ENCODE measurements at regions not wholly inside any gene's neighbourhood (a gene's known extent, or its start where the extent isn't known, plus 50 kb on each side); places are given as distances from the start of the nearest gene placed in this dataset.

- DNase-seq = no peak
- H3K27ac Mint-ChIP-seq = no peak overlapping the region
- H3K9me3 Mint-ChIP-seq = peaks cover 0 to 21% (median 5%) of the 10 kb centered on the region in 11 donors
- Histone ChIP-seq H3K4me1 (ENCODE audit: control insufficient read depth in 2 of 2, insufficient read depth in 2 of 2, low read length in 2 of 2) (no peaks in the 10 kb centered on the region), H3K27me3 (ENCODE audit: control insufficient read depth in 2 of 2, insufficient read depth in 2 of 2, low read length in 2 of 2) (no peaks in the 10 kb centered on the region), H3K9me3 (ENCODE audit: control insufficient read depth in 2 of 3, low read length in 3 of 3) (no peaks in the 10 kb centered on the region), H3K27ac (ENCODE audit: low read depth, low read length) (no peak overlapping the region), H3K4me3 (ENCODE audit: low read length) (no peak overlapping the region), H3K36me3 (ENCODE audit: control insufficient read depth in 2 of 3, insufficient read depth in 3 of 3, low read length in 3 of 3) (no peaks in the 10 kb centered on the region)
- H3K4me1 Mint-ChIP-seq = no peaks in the 10 kb centered on the region
- H3K27me3 Mint-ChIP-seq = no peaks in the 10 kb centered on the region
- H3K36me3 Mint-ChIP-seq = no peaks in the 10 kb centered on the region
- no peak for ATAC-seq
- CTCF ChIA-PET = no interaction called here
- no peak overlapping the region for H3K4me3 Mint-ChIP-seq
- intact Hi-C loops (cut with micrococcal nuclease) = no loop called here
- POLR2A ChIA-PET = no interaction called here
Observed at GRCh38 chr5:145586661-145587307, 248.4 kb downstream of the PRELID2 start.

GRCh38 chr5:145585443-145586148 is 249.5 kb downstream of the PRELID2 start:
- Mint-ChIP-seq H3K36me3 (no peaks in the 10 kb centered on the region), H3K27me3 (peaks cover 0 to 5% (median 0%) of the 10 kb centered on the region in 5 donors), H3K4me1 (no peaks in the 10 kb centered on the region), H3K9me3 (peaks cover 0 to 31% (median 8%) of the 10 kb centered on the region in 11 donors), H3K4me3 (no peak overlapping the region), H3K27ac (no peak overlapping the region)
- ATAC-seq = no peak
- Histone ChIP-seq H3K9me3 (ENCODE audit: control insufficient read depth in 2 of 3, low read length in 3 of 3) (no peaks in the 10 kb centered on the region), H3K4me3 (ENCODE audit: low read length) (no peak overlapping the region), H3K27ac (ENCODE audit: low read depth, low read length) (no peak overlapping the region), H3K4me1 (ENCODE audit: control insufficient read depth in 2 of 2, insufficient read depth in 2 of 2, low read length in 2 of 2) (no peaks in the 10 kb centered on the region), H3K36me3 (ENCODE audit: control insufficient read depth in 2 of 3, insufficient read depth in 3 of 3, low read length in 3 of 3) (no peaks in the 10 kb centered on the region), H3K27me3 (ENCODE audit: control insufficient read depth in 2 of 2, insufficient read depth in 2 of 2, low read length in 2 of 2) (no peaks in the 10 kb centered on the region)
- POLR2A ChIA-PET = no interaction called here
- DNase-seq = no peak
- intact Hi-C loops (cut with micrococcal nuclease) = no loop called here
- CTCF ChIA-PET = no interaction called here

GRCh38 chr5:145579301-145579700 is 255.8 kb downstream of the PRELID2 start:
- H3K9me3 ChIP-seq (ENCODE audit: control insufficient read depth in 2 of 3, low read length in 3 of 3) = no peaks in the 10 kb centered on the region
- H3K4me1 ChIP-seq (ENCODE audit: control insufficient read depth in 2 of 2, insufficient read depth in 2 of 2, low read length in 2 of 2) = no peaks in the 10 kb centered on the region
- no peaks in the 10 kb centered on the region for H3K4me1 Mint-ChIP-seq
- H3K27ac Mint-ChIP-seq = no peak overlapping the region
- no peak overlapping the region for H3K4me3 ChIP-seq (ENCODE audit: low read length)
- H3K27ac ChIP-seq (ENCODE audit: low read depth, low read length) = no peak overlapping the region
- ChIA-PET POLR2A (no interaction called here), CTCF (no interaction called here)
- no peaks in the 10 kb centered on the region for H3K36me3 ChIP-seq (ENCODE audit: control insufficient read depth in 2 of 3, insufficient read depth in 3 of 3, low read length in 3 of 3)
- H3K36me3 Mint-ChIP-seq = no peaks in the 10 kb centered on the region
- no peak overlapping the region for H3K4me3 Mint-ChIP-seq
- peaks cover 0 to 5% (median 0%) of the 10 kb centered on the region in 5 donors for H3K27me3 Mint-ChIP-seq
- no peak for ATAC-seq
- H3K27me3 ChIP-seq (ENCODE audit: control insufficient read depth in 2 of 2, insufficient read depth in 2 of 2, low read length in 2 of 2) = no peaks in the 10 kb centered on the region
- H3K9me3 Mint-ChIP-seq = peaks cover 10 to 49% (median 14%) of the 10 kb centered on the region in 11 donors
- DNase-seq = no peak
- intact Hi-C loops (cut with micrococcal nuclease) = no loop called here

DNA sequence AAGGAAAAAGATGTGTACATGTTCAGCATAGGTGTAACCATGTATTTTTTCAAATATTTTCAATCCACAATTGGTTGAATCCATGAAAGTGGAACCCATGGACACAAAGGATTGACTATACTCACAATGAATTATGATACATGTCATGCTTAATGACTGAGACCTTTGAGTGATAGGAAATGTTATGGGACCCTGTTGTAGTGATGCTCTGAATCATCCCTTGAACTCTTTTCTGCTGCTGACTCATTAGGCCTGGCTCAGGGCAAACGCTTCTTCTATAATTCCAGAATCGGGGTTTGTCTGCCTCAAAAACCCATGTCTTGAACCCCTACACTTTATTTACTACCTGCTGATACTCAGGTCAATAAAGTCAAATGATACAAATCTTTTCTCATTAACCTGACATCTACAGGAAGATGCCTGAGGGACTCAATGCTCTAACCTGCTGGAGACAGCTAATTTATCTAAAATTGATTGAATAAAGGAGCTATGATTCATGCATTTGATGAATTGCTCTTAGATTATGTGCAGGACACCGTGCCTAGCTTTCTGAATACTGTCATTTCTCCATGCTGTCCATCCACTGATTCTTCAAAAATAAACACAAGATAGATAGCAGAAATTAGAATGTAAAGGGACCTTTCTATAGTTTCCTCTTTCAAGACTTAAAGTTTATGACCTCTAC is 260.1 kb downstream of the PRELID2 start:
- Histone ChIP-seq H3K27me3 (ENCODE audit: control insufficient read depth in 2 of 2, insufficient read depth in 2 of 2, low read length in 2 of 2) (no peaks in the 10 kb centered on the region), H3K4me1 (ENCODE audit: control insufficient read depth in 2 of 2, insufficient read depth in 2 of 2, low read length in 2 of 2) (no peaks in the 10 kb centered on the region), H3K36me3 (ENCODE audit: control insufficient read depth in 2 of 3, insufficient read depth in 3 of 3, low read length in 3 of 3) (no peaks in the 10 kb centered on the region), H3K4me3 (ENCODE audit: low read length) (no peak overlapping the region), H3K27ac (ENCODE audit: low read depth, low read length) (no peak overlapping the region), H3K9me3 (ENCODE audit: control insufficient read depth in 2 of 3, low read length in 3 of 3) (no peaks in the 10 kb centered on the region)
- Mint-ChIP-seq H3K9me3 (peaks cover 5 to 40% (median 13%) of the 10 kb centered on the region in 11 donors), H3K4me1 (no peaks in the 10 kb centered on the region), H3K27ac (no peak overlapping the region), H3K36me3 (no peaks in the 10 kb centered on the region), H3K4me3 (no peak overlapping the region), H3K27me3 (no peaks in the 10 kb centered on the region)
- POLR2A ChIA-PET = no interaction called here
- DNase-seq (no peak), ATAC-seq (no peak)
- intact Hi-C loops (cut with micrococcal nuclease) = loop anchor here in 1 of 2 donors (5.0 kb wide), 1 partner anchor 433 kb away; no protein-coding TSS in a partner anchor
- CTCF ChIA-PET = no interaction called here

DNA sequence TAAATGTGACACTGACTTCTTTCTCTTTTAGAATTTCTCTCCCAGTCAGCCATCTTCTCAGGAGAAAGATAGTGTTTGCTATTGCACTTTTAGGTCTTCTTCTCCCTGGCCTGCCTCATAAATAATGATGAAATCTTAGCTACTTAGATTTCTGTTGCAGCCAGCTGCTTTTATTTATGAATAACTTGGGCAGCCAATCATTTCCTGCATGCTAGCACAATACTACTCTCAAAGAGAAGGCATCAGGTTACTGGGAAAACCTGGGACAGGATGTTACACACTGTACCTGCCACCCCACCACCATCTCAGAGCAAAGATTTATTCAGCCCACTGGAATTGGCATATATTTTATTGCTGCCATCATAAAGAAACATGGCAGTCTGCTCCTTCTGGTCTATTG is 266.6 kb downstream of the PRELID2 start:
- POLR2A ChIA-PET = no interaction called here

DNA sequence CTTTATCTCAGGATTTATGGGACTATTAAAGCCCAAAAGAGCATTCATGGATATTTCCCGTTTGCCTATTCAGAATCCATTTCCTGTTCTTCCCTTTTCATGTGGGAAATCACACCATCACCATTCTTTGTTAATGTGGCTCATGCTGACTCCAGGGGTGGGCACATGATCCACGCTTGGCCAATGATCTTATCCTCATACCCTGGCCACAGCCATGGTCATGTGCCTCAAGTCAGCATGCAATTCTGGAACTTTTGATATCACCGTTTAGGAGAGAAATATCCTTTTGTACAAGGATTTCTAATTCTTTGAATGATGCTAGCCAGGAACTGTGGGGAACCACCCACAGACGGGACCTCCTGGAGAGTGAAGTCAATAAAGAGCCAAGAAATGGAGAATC is 272.2 kb downstream of the PRELID2 start:
- Mint-ChIP-seq H3K4me1 (peaks cover 0 to 2% (median 0%) of the 10 kb centered on the region in 7 donors), H3K9me3 (peaks cover 0 to 11% (median 3%) of the 10 kb centered on the region in 11 donors), H3K36me3 (no peaks in the 10 kb centered on the region), H3K27ac (no peak overlapping the region), H3K27me3 (no peaks in the 10 kb centered on the region), H3K4me3 (no peak overlapping the region)
- no peak for ATAC-seq
- Histone ChIP-seq H3K4me3 (ENCODE audit: low read length) (no peak overlapping the region), H3K9me3 (ENCODE audit: control insufficient read depth in 2 of 3, low read length in 3 of 3) (no peaks in the 10 kb centered on the region), H3K4me1 (ENCODE audit: control insufficient read depth in 2 of 2, insufficient read depth in 2 of 2, low read length in 2 of 2) (no peaks in the 10 kb centered on the region), H3K27ac (ENCODE audit: low read depth, low read length) (no peak overlapping the region), H3K36me3 (ENCODE audit: control insufficient read depth in 2 of 3, insufficient read depth in 3 of 3, low read length in 3 of 3) (no peaks in the 10 kb centered on the region), H3K27me3 (ENCODE audit: control insufficient read depth in 2 of 2, insufficient read depth in 2 of 2, low read length in 2 of 2) (no peaks in the 10 kb centered on the region)
- ChIA-PET POLR2A (no interaction called here), CTCF (no interaction called here)
- intact Hi-C loops (cut with micrococcal nuclease) = no loop called here
- no peak for DNase-seq

More for the DNA sequence above, 266.6 kb downstream of the PRELID2 start:
- no peaks in the 10 kb centered on the region for H3K36me3 ChIP-seq (ENCODE audit: control insufficient read depth in 2 of 3, insufficient read depth in 3 of 3, low read length in 3 of 3)
- H3K4me3 ChIP-seq (ENCODE audit: low read length) = no peak overlapping the region
- Mint-ChIP-seq H3K36me3 (no peaks in the 10 kb centered on the region), H3K9me3 (peaks cover 0 to 15% (median 6%) of the 10 kb centered on the region in 11 donors), H3K4me3 (no peak overlapping the region), H3K4me1 (no peaks in the 10 kb centered on the region), H3K27me3 (no peaks in the 10 kb centered on the region), H3K27ac (no peak overlapping the region)
- H3K27ac ChIP-seq (ENCODE audit: low read depth, low read length) = no peak overlapping the region
- CTCF ChIA-PET = no interaction called here
- intact Hi-C loops (cut with micrococcal nuclease) = no loop called here
- no peaks in the 10 kb centered on the region for H3K9me3 ChIP-seq (ENCODE audit: control insufficient read depth in 2 of 3, low read length in 3 of 3)
- H3K4me1 ChIP-seq (ENCODE audit: control insufficient read depth in 2 of 2, insufficient read depth in 2 of 2, low read length in 2 of 2) = no peaks in the 10 kb centered on the region
- DNase-seq (no peak), ATAC-seq (no peak)
- H3K27me3 ChIP-seq (ENCODE audit: control insufficient read depth in 2 of 2, insufficient read depth in 2 of 2, low read length in 2 of 2) = no peaks in the 10 kb centered on the region

Measured in naive thymus-derived CD4-positive, alpha-beta T cell (primary cell).